Neural progenitor cell (in vitro differentiated cells): ENCODE measurements at regions not wholly inside any gene's neighbourhood (a gene's known extent, or its start where the extent isn't known, plus 50 kb on each side); places are given as distances from the start of the nearest gene placed in this dataset.

Source experiments
- CTCF ChIP-seq: fragments of 200-600 bp; sonication (generic); IDR thresholded peaks from 2 replicates; pipeline ENCODE4 v1.5.1; 2017; ENCODE audit warnings: antibody characterized with exemption, mild to moderate bottlenecking
- EZH2 ChIP-seq: fragments of 200-600 bp; sonication (generic); IDR thresholded peaks from 2 replicates; pipeline ENCODE4 v1.6.1; 2017; ENCODE audit warnings: antibody characterized with exemption, mild to moderate bottlenecking, moderate library complexity
- EZH2phosphoT487 ChIP-seq: fragments of 200-600 bp; sonication (generic); IDR thresholded peaks from 2 replicates; pipeline ENCODE4 v1.6.1; 2017; ENCODE audit warnings: antibody characterized with exemption

GRCh38 chr10:52673468-52673867, 99.1 kb downstream of the MBL2 start:
- TF ChIP-seq CTCF (no peak), EZH2 (no peak), EZH2phosphoT487 (no peak)
